Endodermal cell (in vitro differentiated cells): ENCODE measurements at regions not wholly inside any gene's neighbourhood (a gene's known extent, or its start where the extent isn't known, plus 50 kb on each side); places are given as distances from the start of the nearest gene placed in this dataset.

Experiments used
- DNase-seq: peaks from one replicate; pipeline ENCODE4 v3.0.0-alpha.2; 2017
- H3K27ac ChIP-seq: 2 replicates; pipeline ENCODE4 v1.5.1; 2013; ENCODE audit warnings: mild to moderate bottlenecking, low read depth, low read length, moderate library complexity
- H3K27me3 ChIP-seq: 2 replicates; pipeline ENCODE4 v1.6.1; 2013; ENCODE audit warnings: mild to moderate bottlenecking, low read length, moderate library complexity; ENCODE audit not compliant: insufficient read depth, control insufficient read depth, poor library complexity, severe bottlenecking
- H3K36me3 ChIP-seq: 2 replicates; pipeline ENCODE4 v1.7.0; 2013; ENCODE audit warnings: mild to moderate bottlenecking, low read length, moderate library complexity; ENCODE audit not compliant: control insufficient read depth, insufficient read depth
- H3K4me1 ChIP-seq: one replicate; pipeline ENCODE4 v1.7.0; 2013; ENCODE audit warnings: low read length; ENCODE audit not compliant: control insufficient read depth, insufficient read depth
- H3K4me3 ChIP-seq: 2 replicates; pipeline ENCODE4 v1.5.1; 2013; ENCODE audit warnings: mild to moderate bottlenecking, low read length, moderate library complexity
- H3K9ac ChIP-seq: 2 replicates; pipeline ENCODE4 v1.6.1; 2013; ENCODE audit warnings: mild to moderate bottlenecking, low read length, moderate library complexity; ENCODE audit not compliant: poor library complexity, severe bottlenecking; ENCODE audit errors: extremely low read depth
- H3K9me3 ChIP-seq: 2 replicates; pipeline ENCODE4 v1.6.1; 2013; ENCODE audit warnings: mild to moderate bottlenecking, low read length, moderate library complexity; ENCODE audit not compliant: control insufficient read depth
- H3K27ac Mint-ChIP-seq: 2 replicates; pipeline ENCODE4 v1.8.0; 2020; ENCODE audit warnings: mixed read lengths
- H3K27me3 Mint-ChIP-seq: 2 replicates; pipeline ENCODE4 v1.8.0; 2021; ENCODE audit warnings: mild to moderate bottlenecking, mixed read lengths; ENCODE audit not compliant: insufficient read depth
- H3K36me3 Mint-ChIP-seq: 2 replicates; pipeline ENCODE4 v1.8.0; 2020; ENCODE audit warnings: low read depth, mixed read lengths
- H3K4me1 Mint-ChIP-seq: 2 replicates; pipeline ENCODE4 v1.8.0; 2020; ENCODE audit warnings: mixed read lengths
- H3K4me3 Mint-ChIP-seq: 2 replicates; pipeline ENCODE4 v1.8.0; 2020; ENCODE audit warnings: mild to moderate bottlenecking, moderate library complexity, mixed read lengths
- H3K9me3 Mint-ChIP-seq: 2 replicates; pipeline ENCODE4 v1.8.0; 2020; ENCODE audit warnings: mild to moderate bottlenecking, mixed read lengths
- WGBS, 2 experiments: methylation state at CpG; one replicate each; pipeline versions ENCODE4 v1.1.5 to v1.1.7; 2013; ENCODE audit warnings: missing lambda C conversion rate in 2 of 2, mixed read lengths in 1 of 2; ENCODE audit not compliant: insufficient coverage in 1 of 2, insufficient read length in 1 of 2; 5-methylcytosine and 5-hydroxymethylcytosine counted together
- TF ChIP-seq, protein P1 (sequence below): fragments of 200-600 bp; sonication (generic); conservative IDR thresholded peaks from 2 replicates; pipeline ENCODE4 v1.5.0; 2021; ENCODE audit warnings: antibody characterized with exemption, mild to moderate bottlenecking

DNA sequence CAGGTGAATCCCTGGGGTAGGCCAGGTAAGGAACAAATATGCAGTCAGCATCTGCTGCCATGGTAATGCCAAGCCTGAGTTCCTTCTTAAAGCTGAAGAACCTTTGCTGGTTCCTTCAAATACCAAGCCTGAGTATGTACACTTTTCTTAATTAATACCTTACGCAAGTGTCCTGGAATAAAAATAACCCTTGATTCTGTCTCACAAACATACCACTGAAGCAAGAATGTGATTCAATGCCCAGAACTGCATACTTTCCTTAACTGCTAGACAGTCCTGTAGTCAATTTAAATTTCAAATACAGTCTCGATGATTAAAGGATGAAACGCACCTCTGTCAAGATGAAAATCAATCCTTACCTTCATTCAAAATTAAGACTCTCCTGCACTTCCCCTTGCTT lies 634.0 kb upstream of the CHRM3 start:
- Mint-ChIP-seq H3K27me3 (no peaks in the 10 kb centered on the region), H3K4me3 (no peak overlapping the region), H3K27ac (no peak overlapping the region), H3K36me3 (no peaks in the 10 kb centered on the region), H3K4me1 (no peaks in the 10 kb centered on the region), H3K9me3 (no peaks in the 10 kb centered on the region)
- TF ChIP-seq, protein P1, sequence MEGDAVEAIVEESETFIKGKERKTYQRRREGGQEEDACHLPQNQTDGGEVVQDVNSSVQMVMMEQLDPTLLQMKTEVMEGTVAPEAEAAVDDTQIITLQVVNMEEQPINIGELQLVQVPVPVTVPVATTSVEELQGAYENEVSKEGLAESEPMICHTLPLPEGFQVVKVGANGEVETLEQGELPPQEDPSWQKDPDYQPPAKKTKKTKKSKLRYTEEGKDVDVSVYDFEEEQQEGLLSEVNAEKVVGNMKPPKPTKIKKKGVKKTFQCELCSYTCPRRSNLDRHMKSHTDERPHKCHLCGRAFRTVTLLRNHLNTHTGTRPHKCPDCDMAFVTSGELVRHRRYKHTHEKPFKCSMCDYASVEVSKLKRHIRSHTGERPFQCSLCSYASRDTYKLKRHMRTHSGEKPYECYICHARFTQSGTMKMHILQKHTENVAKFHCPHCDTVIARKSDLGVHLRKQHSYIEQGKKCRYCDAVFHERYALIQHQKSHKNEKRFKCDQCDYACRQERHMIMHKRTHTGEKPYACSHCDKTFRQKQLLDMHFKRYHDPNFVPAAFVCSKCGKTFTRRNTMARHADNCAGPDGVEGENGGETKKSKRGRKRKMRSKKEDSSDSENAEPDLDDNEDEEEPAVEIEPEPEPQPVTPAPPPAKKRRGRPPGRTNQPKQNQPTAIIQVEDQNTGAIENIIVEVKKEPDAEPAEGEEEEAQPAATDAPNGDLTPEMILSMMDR: no peak
- Histone ChIP-seq H3K4me1 (no peaks in the 10 kb centered on the region), H3K9ac (no peak overlapping the region), H3K27ac (no peak overlapping the region), H3K9me3 (no peaks in the 10 kb centered on the region), H3K27me3 (no peaks in the 10 kb centered on the region), H3K36me3 (no peaks in the 10 kb centered on the region), H3K4me3 (no peak overlapping the region)
- WGBS, 2 experiments: 91 to 94% methylated on average over 3 of the region's 3 CpGs
- no peak for DNase-seq

DNA sequence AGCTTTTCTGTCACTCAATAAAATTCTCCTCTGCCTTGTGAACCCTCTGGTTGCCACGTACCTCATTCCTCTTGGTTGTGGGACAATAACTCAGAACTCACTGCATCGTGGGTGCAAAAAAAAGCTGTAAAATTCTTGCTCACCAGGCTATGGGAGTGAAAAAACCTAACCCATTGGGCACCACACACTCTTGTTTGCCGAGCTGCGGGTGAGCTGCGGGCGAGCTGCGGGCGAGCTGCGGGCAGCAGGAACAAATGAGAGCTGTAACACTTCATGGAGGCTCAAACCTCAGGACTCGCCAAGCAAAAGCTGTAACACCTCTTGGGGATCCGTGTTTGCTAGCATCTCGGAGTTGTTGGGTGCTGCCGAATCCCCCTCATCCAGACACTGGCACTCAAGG lies 641.3 kb upstream of the CHRM3 start:
- DNase-seq: no peak
- no peak overlapping the region for H3K27ac Mint-ChIP-seq
- Histone ChIP-seq H3K27ac (no peak overlapping the region), H3K27me3 (no peaks in the 10 kb centered on the region), H3K36me3 (no peaks in the 10 kb centered on the region), H3K9me3 (peaks cover 13% of the 10 kb centered on the region), H3K9ac (no peak overlapping the region), H3K4me3 (no peak overlapping the region), H3K4me1 (no peaks in the 10 kb centered on the region)
- WGBS, 2 experiments: 84 to 91% methylated on average over 6 to 13 of the region's 13 CpGs
- no peaks in the 10 kb centered on the region for H3K36me3 Mint-ChIP-seq
- no peaks in the 10 kb centered on the region for H3K4me1 Mint-ChIP-seq
- H3K4me3 Mint-ChIP-seq: no peak overlapping the region
- H3K27me3 Mint-ChIP-seq: no peaks in the 10 kb centered on the region
- peaks cover 17% of the 10 kb centered on the region for H3K9me3 Mint-ChIP-seq
- TF ChIP-seq, protein P1: no peak

DNA sequence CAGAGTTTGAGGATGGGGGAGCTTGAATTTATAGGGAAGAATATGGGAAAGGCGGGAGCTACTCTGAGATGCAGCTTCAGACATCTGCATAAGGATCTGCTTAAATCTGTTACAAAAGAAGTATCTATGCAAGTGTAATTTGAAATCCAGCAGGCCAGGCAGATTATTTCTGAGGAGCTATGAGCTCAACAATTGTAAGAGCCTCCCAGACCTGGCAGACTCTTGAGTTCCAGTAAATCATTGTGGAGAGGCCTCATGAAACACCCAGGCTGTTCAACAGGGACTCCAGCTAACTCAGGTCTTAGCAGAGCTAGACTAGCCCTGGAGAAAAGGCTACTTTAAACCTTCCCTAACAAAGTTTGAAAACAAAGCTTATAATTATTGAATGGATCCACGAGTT lies 647.5 kb upstream of the CHRM3 start:
- Histone ChIP-seq H3K4me1 (no peaks in the 10 kb centered on the region), H3K27ac (no peak overlapping the region)
- H3K27ac Mint-ChIP-seq: no peak overlapping the region

More for the DNA sequence above, 647.5 kb upstream of the CHRM3 start:
- Mint-ChIP-seq H3K9me3 (no peaks in the 10 kb centered on the region), H3K4me3 (no peak overlapping the region), H3K36me3 (no peaks in the 10 kb centered on the region), H3K27me3 (no peaks in the 10 kb centered on the region), H3K4me1 (no peaks in the 10 kb centered on the region)
- TF ChIP-seq, protein P1: no peak
- H3K27me3 ChIP-seq: no peaks in the 10 kb centered on the region
- WGBS, 2 experiments: 33 to 63% methylated on average over 1 to 2 of the region's 2 CpGs
- no peaks in the 10 kb centered on the region for H3K36me3 ChIP-seq
- DNase-seq: no peak
- H3K4me3 ChIP-seq: no peak overlapping the region
- H3K9me3 ChIP-seq: no peaks in the 10 kb centered on the region
- no peak overlapping the region for H3K9ac ChIP-seq
